ENCODE measurements at regions not wholly inside any gene's neighbourhood (a gene's known extent, or its start where the extent isn't known, plus 50 kb on each side); places are given as distances from the start of the nearest gene placed in this dataset.

- intact Hi-C loops (cut with micrococcal nuclease; ENCODE audit: unreplicated experiment) = no loop called here
Measured at GRCh38 chr1:80915491-80915890, 885.2 kb upstream of the ADGRL2 start.

DNA sequence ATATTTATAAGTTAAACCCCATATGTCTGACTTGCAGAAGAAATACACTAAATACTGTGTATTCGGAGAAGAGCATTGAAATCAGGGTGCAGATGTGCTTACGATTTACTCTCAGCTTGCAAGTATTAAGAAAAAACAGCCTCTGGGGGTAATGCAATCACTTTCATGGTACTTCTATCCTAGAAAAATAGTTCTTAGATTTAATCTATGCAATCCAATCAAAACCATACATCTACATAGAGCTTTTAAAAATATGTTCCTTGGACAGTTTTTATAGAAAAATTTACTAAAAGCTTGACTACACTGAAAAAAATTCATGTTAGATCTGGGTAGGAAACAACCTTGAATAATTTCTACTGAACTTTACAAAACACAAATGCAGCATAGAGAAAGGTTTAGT lies 890.3 kb upstream of the ADGRL2 start:
- BruUV-seq (replicated peaks) = no TSS peak
- no peak overlapping the region for H3K4me2 ChIP-seq (ENCODE audit: low read length)
- DNase-seq (ENCODE audit: low spot score) = no peak
- POLR2A ChIA-PET = interaction anchor here (0.6 kb wide), 1 partner anchor 417 kb away, joined by 3 read pairs; no protein-coding TSS in a partner anchor
- no peaks in the 10 kb centered on the region for H3K36me3 ChIP-seq (ENCODE audit: insufficient read depth, low read length)
- H3K4me3 ChIP-seq (ENCODE audit: low read depth, low read length, poor library complexity, severe bottlenecking) = no peak overlapping the region
- H2AFZ ChIP-seq (ENCODE audit: low read length) = no peak overlapping the region
- intact Hi-C loops (cut with micrococcal nuclease; ENCODE audit: unreplicated experiment) = no loop called here
- H3K27ac ChIP-seq (ENCODE audit: low read depth, low read length, poor library complexity, severe bottlenecking) = no peak overlapping the region
- TF ChIP-seq, protein P1, sequence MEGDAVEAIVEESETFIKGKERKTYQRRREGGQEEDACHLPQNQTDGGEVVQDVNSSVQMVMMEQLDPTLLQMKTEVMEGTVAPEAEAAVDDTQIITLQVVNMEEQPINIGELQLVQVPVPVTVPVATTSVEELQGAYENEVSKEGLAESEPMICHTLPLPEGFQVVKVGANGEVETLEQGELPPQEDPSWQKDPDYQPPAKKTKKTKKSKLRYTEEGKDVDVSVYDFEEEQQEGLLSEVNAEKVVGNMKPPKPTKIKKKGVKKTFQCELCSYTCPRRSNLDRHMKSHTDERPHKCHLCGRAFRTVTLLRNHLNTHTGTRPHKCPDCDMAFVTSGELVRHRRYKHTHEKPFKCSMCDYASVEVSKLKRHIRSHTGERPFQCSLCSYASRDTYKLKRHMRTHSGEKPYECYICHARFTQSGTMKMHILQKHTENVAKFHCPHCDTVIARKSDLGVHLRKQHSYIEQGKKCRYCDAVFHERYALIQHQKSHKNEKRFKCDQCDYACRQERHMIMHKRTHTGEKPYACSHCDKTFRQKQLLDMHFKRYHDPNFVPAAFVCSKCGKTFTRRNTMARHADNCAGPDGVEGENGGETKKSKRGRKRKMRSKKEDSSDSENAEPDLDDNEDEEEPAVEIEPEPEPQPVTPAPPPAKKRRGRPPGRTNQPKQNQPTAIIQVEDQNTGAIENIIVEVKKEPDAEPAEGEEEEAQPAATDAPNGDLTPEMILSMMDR (conservative IDR thresholded peaks at IDR 0.05; ENCODE audit: low read length) = no peak
- no peak for TF ChIP-seq EZH2phosphoT487 (IDR thresholded peaks at IDR 0.05; ENCODE audit: borderline replicate concordance, low read depth, low read length)
- no peaks in the 10 kb centered on the region for H3K9me2 ChIP-seq (ENCODE audit: insufficient read depth, low read length)
- H3K79me2 ChIP-seq (ENCODE audit: insufficient read depth, low read depth, low read length) = no peaks in the 10 kb centered on the region
- CTCF ChIA-PET (ENCODE audit: unreplicated experiment) = no interaction called here
- H4K20me1 ChIP-seq (ENCODE audit: insufficient read depth, low read length) = no peaks in the 10 kb centered on the region
- no peaks in the 10 kb centered on the region for H3K4me1 ChIP-seq (ENCODE audit: insufficient read depth, low read length, poor library complexity, severe bottlenecking)
- H3K9me3 ChIP-seq (ENCODE audit: low read length) = no peaks in the 10 kb centered on the region

More at GRCh38 chr1:80915491-80915890, 885.2 kb upstream of the ADGRL2 start:
- TF ChIP-seq, protein P1 (conservative IDR thresholded peaks at IDR 0.05; ENCODE audit: low read length) = no peak
- TF ChIP-seq EZH2phosphoT487 (IDR thresholded peaks at IDR 0.05; ENCODE audit: borderline replicate concordance, low read depth, low read length) = no peak
- no peak overlapping the region for H3K27ac ChIP-seq (ENCODE audit: low read depth, low read length, poor library complexity, severe bottlenecking)
- no peak overlapping the region for H3K4me3 ChIP-seq (ENCODE audit: low read depth, low read length, poor library complexity, severe bottlenecking)
- no peaks in the 10 kb centered on the region for H3K4me1 ChIP-seq (ENCODE audit: insufficient read depth, low read length, poor library complexity, severe bottlenecking)
- H2AFZ ChIP-seq (ENCODE audit: low read length) = no peak overlapping the region
- BruUV-seq (replicated peaks) = no TSS peak
- no peaks in the 10 kb centered on the region for H3K79me2 ChIP-seq (ENCODE audit: insufficient read depth, low read depth, low read length)
- H3K36me3 ChIP-seq (ENCODE audit: insufficient read depth, low read length) = no peaks in the 10 kb centered on the region
- H3K9me2 ChIP-seq (ENCODE audit: insufficient read depth, low read length) = no peaks in the 10 kb centered on the region
- ChIA-PET CTCF (ENCODE audit: unreplicated experiment) (no interaction called here), POLR2A (no interaction called here)
- H3K9me3 ChIP-seq (ENCODE audit: low read length) = no peaks in the 10 kb centered on the region
- DNase-seq (ENCODE audit: low spot score) = no peak
- no peak overlapping the region for H3K4me2 ChIP-seq (ENCODE audit: low read length)
- H4K20me1 ChIP-seq (ENCODE audit: insufficient read depth, low read length) = no peaks in the 10 kb centered on the region

- intact Hi-C loops (cut with micrococcal nuclease; ENCODE audit: unreplicated experiment) = no loop called here
Measured at GRCh38 chr1:80909172-80909784, 891.5 kb upstream of the ADGRL2 start.

More at GRCh38 chr1:80909172-80909784, 891.5 kb upstream of the ADGRL2 start:
- ChIA-PET POLR2A (interaction anchor here (0.5 kb wide), 1 partner anchor 1635 kb away, joined by 3 read pairs; no protein-coding TSS in a partner anchor), CTCF (ENCODE audit: unreplicated experiment) (no interaction called here)
- Histone ChIP-seq H3K27ac (ENCODE audit: low read depth, low read length, poor library complexity, severe bottlenecking) (no peak overlapping the region), H3K79me2 (ENCODE audit: insufficient read depth, low read depth, low read length) (no peaks in the 10 kb centered on the region), H3K9me2 (ENCODE audit: insufficient read depth, low read length) (no peaks in the 10 kb centered on the region), H2AFZ (ENCODE audit: low read length) (no peak overlapping the region), H3K4me2 (ENCODE audit: low read length) (no peak overlapping the region), H4K20me1 (ENCODE audit: insufficient read depth, low read length) (no peaks in the 10 kb centered on the region), H3K9me3 (ENCODE audit: low read length) (no peaks in the 10 kb centered on the region), H3K4me1 (ENCODE audit: insufficient read depth, low read length, poor library complexity, severe bottlenecking) (no peaks in the 10 kb centered on the region), H3K4me3 (ENCODE audit: low read depth, low read length, poor library complexity, severe bottlenecking) (no peak overlapping the region), H3K36me3 (ENCODE audit: insufficient read depth, low read length) (no peaks in the 10 kb centered on the region)
- BruUV-seq (replicated peaks) = no TSS peak
- DNase-seq (ENCODE audit: low spot score) = no peak
- TF ChIP-seq EZH2phosphoT487 (IDR thresholded peaks at IDR 0.05; ENCODE audit: borderline replicate concordance, low read depth, low read length) = no peak
- TF ChIP-seq, protein P1 (conservative IDR thresholded peaks at IDR 0.05; ENCODE audit: low read length) = no peak
